Mesenchymal stem cell (in vitro differentiated cells and primary cell): ENCODE measurements at regions not wholly inside any gene's neighbourhood (a gene's known extent, or its start where the extent isn't known, plus 50 kb on each side); places are given as distances from the start of the nearest gene placed in this dataset.

ENCODE experiments used
- DNase-seq: peaks from one replicate; pipeline ENCODE4 v3.0.0-alpha.2; 2013
- H2AFZ ChIP-seq: one replicate; pipeline ENCODE4 v1.6.1; 2013; ENCODE audit warnings: low read depth, mild to moderate bottlenecking, control low read depth, inconsistent platforms, low read length, moderate library complexity
- H2AK5ac ChIP-seq: 2 replicates; pipeline ENCODE4 v1.6.1; 2013; ENCODE audit warnings: low read length, moderate library complexity, mild to moderate bottlenecking, inconsistent platforms; ENCODE audit not compliant: severe bottlenecking
- H2BK120ac ChIP-seq: one replicate; pipeline ENCODE4 v1.6.1; 2013; ENCODE audit warnings: low read depth, mild to moderate bottlenecking, inconsistent platforms, low read length, moderate library complexity
- H2BK12ac ChIP-seq, 2 experiments: one replicate each; pipeline ENCODE4 v1.6.1; 2013; ENCODE audit warnings: inconsistent platforms in 2 of 2, low read length in 2 of 2, mild to moderate bottlenecking in 2 of 2, moderate library complexity in 2 of 2, control low read depth in 1 of 2
- H2BK15ac ChIP-seq: one replicate; pipeline ENCODE4 v1.6.1; 2013; ENCODE audit warnings: mild to moderate bottlenecking, low read depth, inconsistent platforms; ENCODE audit not compliant: poor library complexity, severe bottlenecking
- H2BK5ac ChIP-seq: 2 replicates; pipeline ENCODE4 v1.6.1; 2013; ENCODE audit warnings: low read depth, mild to moderate bottlenecking, low read length, control low read depth, inconsistent platforms; ENCODE audit not compliant: poor library complexity, severe bottlenecking
- H3K14ac ChIP-seq, 2 experiments: one replicate each; pipeline ENCODE4 v1.6.1; 2013; ENCODE audit warnings: inconsistent platforms in 2 of 2, low read length in 2 of 2, control low read depth in 1 of 2, mild to moderate bottlenecking in 1 of 2, moderate library complexity in 1 of 2
- H3K18ac ChIP-seq, 2 experiments: one replicate each; pipeline ENCODE4 v1.6.1; 2013; ENCODE audit warnings: inconsistent platforms in 2 of 2, low read length in 2 of 2, control low read depth in 1 of 2, low read depth in 1 of 2, mild to moderate bottlenecking in 1 of 2
- H3K23ac ChIP-seq, 2 experiments: one replicate each; pipeline ENCODE4 v1.6.1; 2013; ENCODE audit warnings: inconsistent platforms in 2 of 2, low read length in 2 of 2, mild to moderate bottlenecking in 2 of 2, moderate library complexity in 2 of 2, control low read depth in 1 of 2
- H3K27ac ChIP-seq: 2 replicates; pipeline ENCODE4 v1.5.1; 2013; ENCODE audit warnings: mild to moderate bottlenecking, moderate library complexity, low read length, control low read depth, inconsistent platforms; ENCODE audit not compliant: poor library complexity, severe bottlenecking
- H3K27me3 ChIP-seq, 2 experiments: 2 replicates each; pipeline versions ENCODE4 v1.6.1 to v1.7.0; 2013; ENCODE audit warnings: low read length in 2 of 2, mild to moderate bottlenecking in 2 of 2, moderate library complexity in 2 of 2, control low read depth in 1 of 2, inconsistent platforms in 1 of 2; ENCODE audit not compliant: control insufficient read depth in 1 of 2, insufficient read depth in 1 of 2
- H3K36me3 ChIP-seq, 2 experiments: 2 replicates each; pipeline versions ENCODE4 v1.6.1 to v1.7.0; 2013; ENCODE audit warnings: low read length in 2 of 2, control low read depth in 1 of 2, inconsistent platforms in 1 of 2, low read depth in 1 of 2, mild to moderate bottlenecking in 1 of 2; ENCODE audit not compliant: insufficient read depth in 2 of 2, control insufficient read depth in 1 of 2
- H3K4ac ChIP-seq, 2 experiments: one replicate each; pipeline ENCODE4 v1.6.1; 2013; ENCODE audit warnings: inconsistent platforms in 2 of 2, low read length in 2 of 2, mild to moderate bottlenecking in 2 of 2, moderate library complexity in 2 of 2, control low read depth in 1 of 2, low read depth in 1 of 2
- H3K4me1 ChIP-seq: 2 replicates; pipeline ENCODE4 v1.6.1; 2013; ENCODE audit warnings: low read depth, low read length, control low read depth; ENCODE audit not compliant: control insufficient read depth, insufficient read depth
- H3K4me2 ChIP-seq: 2 replicates; pipeline ENCODE4 v1.6.1; 2013; ENCODE audit warnings: low read length, mild to moderate bottlenecking, inconsistent platforms; ENCODE audit not compliant: poor library complexity, severe bottlenecking
- H3K4me3 ChIP-seq, 2 experiments: 2 replicates each; pipeline versions ENCODE4 v1.5.1 to v1.7.0; 2013; ENCODE audit warnings: low read length in 2 of 2, mild to moderate bottlenecking in 2 of 2, control low read depth in 1 of 2, low read depth in 1 of 2; ENCODE audit not compliant: insufficient read depth in 1 of 2
- H3K79me1 ChIP-seq: replicated peaks from 2 replicates; pipeline ENCODE4 v1.6.1; 2013; ENCODE audit warnings: mild to moderate bottlenecking, control low read depth, low read length, inconsistent platforms; ENCODE audit not compliant: poor library complexity, severe bottlenecking
- H3K9ac ChIP-seq: 2 replicates; pipeline ENCODE4 v1.7.0; 2013; ENCODE audit warnings: mild to moderate bottlenecking, low read length, moderate library complexity
- H3K9me3 ChIP-seq: 2 replicates; pipeline ENCODE4 v1.7.0; 2013; ENCODE audit warnings: mild to moderate bottlenecking, low read length; ENCODE audit not compliant: control insufficient read depth
- H4K8ac ChIP-seq: one replicate; pipeline ENCODE4 v1.6.1; 2013; ENCODE audit warnings: inconsistent platforms, mild to moderate bottlenecking, low read length, moderate library complexity
- H4K91ac ChIP-seq: one replicate; pipeline ENCODE4 v1.6.1; 2013; ENCODE audit warnings: mild to moderate bottlenecking, low read length, inconsistent platforms
- WGBS: methylation state at CpG from one replicate; pipeline ENCODE4 v1.1.7; 2013; ENCODE audit warnings: mixed read lengths; 5-methylcytosine and 5-hydroxymethylcytosine counted together

DNA sequence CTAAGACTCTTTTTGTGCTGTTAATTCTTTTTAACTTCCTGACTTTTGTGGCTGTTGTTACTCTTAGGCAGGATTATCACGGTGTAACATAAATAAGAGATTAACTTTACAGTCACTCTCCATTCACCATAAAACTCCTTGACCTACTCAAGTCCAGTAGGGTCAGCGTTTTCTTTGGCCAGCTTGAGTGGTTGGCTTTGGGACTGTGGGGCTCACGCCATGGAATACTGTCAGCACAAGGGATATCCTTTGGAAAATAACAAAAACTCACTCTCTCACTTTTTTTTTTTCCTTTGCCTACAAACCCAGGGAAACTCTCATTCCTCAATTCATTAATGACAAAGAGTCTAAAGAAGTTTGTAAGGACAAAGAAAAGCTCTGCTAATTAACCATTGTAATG, 89.4 kb upstream of the TLL1 start:
- no peak overlapping the region for H4K91ac ChIP-seq
- H3K4ac ChIP-seq: no peak overlapping the region
- no peak overlapping the region for H2BK5ac ChIP-seq
- H2BK12ac ChIP-seq: no peak overlapping the region
- no peak overlapping the region for H3K4me3 ChIP-seq
- DNase-seq: no peak
- H3K4me1 ChIP-seq: no peaks in the 10 kb centered on the region
- H3K9me3 ChIP-seq: no peaks in the 10 kb centered on the region
- no peaks in the 10 kb centered on the region for H3K27me3 ChIP-seq
- no peak overlapping the region for H2BK120ac ChIP-seq
- H3K18ac ChIP-seq: no peak overlapping the region
- H2AFZ ChIP-seq: no peak overlapping the region
- no peaks in the 10 kb centered on the region for H3K36me3 ChIP-seq
- H3K23ac ChIP-seq: no peak overlapping the region
- no peak overlapping the region for H2BK15ac ChIP-seq
- H2AK5ac ChIP-seq: no peak overlapping the region
- 41% methylated on average over 3 of the region's 3 CpGs for WGBS
- H3K27ac ChIP-seq: no peak overlapping the region
- H4K8ac ChIP-seq: no peak overlapping the region
- no peaks in the 10 kb centered on the region for H3K79me1 ChIP-seq
- H3K14ac ChIP-seq: no peak overlapping the region
- no peak overlapping the region for H3K4me2 ChIP-seq
- H3K9ac ChIP-seq: no peak overlapping the region

GRCh38 chr4:165784672-165785071, 88.4 kb upstream of the TLL1 start:
- no peak overlapping the region for H2BK120ac ChIP-seq
- no peak overlapping the region for H3K23ac ChIP-seq
- H3K14ac ChIP-seq: no peak overlapping the region
- H4K91ac ChIP-seq: no peak overlapping the region
- H2BK12ac ChIP-seq: no peak overlapping the region
- no peak overlapping the region for H2AFZ ChIP-seq
- no peak for DNase-seq
- H3K27me3 ChIP-seq: no peaks in the 10 kb centered on the region
- no peak overlapping the region for H2AK5ac ChIP-seq
- no peak overlapping the region for H3K27ac ChIP-seq
- no peaks in the 10 kb centered on the region for H3K4me1 ChIP-seq
- no peak overlapping the region for H3K9ac ChIP-seq
- H3K4me3 ChIP-seq: no peak overlapping the region
- no CpG with 5 or more reads among the region's 1 CpG for WGBS
- H2BK5ac ChIP-seq: no peak overlapping the region
- H4K8ac ChIP-seq: no peak overlapping the region
- no peak overlapping the region for H3K4ac ChIP-seq
- H3K9me3 ChIP-seq: no peaks in the 10 kb centered on the region
- no peaks in the 10 kb centered on the region for H3K79me1 ChIP-seq
- no peak overlapping the region for H2BK15ac ChIP-seq
- H3K36me3 ChIP-seq: no peaks in the 10 kb centered on the region
- H3K18ac ChIP-seq: no peak overlapping the region
- no peak overlapping the region for H3K4me2 ChIP-seq

GRCh38 chr4:165785337-165785736, 87.7 kb upstream of the TLL1 start:
- Histone ChIP-seq H2AFZ (no peak overlapping the region), H3K4me2 (no peak overlapping the region), H4K91ac (no peak overlapping the region), H3K4ac (no peak overlapping the region), H2BK5ac (no peak overlapping the region), H2BK12ac (no peak overlapping the region), H3K36me3 (no peaks in the 10 kb centered on the region), H3K27ac (no peak overlapping the region), H3K79me1 (no peaks in the 10 kb centered on the region), H3K23ac (no peak overlapping the region), H2AK5ac (no peak overlapping the region), H3K27me3 (no peaks in the 10 kb centered on the region), H2BK15ac (no peak overlapping the region), H3K9ac (no peak overlapping the region), H3K4me3 (no peak overlapping the region), H3K4me1 (no peaks in the 10 kb centered on the region), H3K18ac (no peak overlapping the region), H3K14ac (no peak overlapping the region), H2BK120ac (no peak overlapping the region), H3K9me3 (no peaks in the 10 kb centered on the region), H4K8ac (no peak overlapping the region)
- no peak for DNase-seq
- WGBS: 79% methylated on average over 2 of the region's 2 CpGs

DNA sequence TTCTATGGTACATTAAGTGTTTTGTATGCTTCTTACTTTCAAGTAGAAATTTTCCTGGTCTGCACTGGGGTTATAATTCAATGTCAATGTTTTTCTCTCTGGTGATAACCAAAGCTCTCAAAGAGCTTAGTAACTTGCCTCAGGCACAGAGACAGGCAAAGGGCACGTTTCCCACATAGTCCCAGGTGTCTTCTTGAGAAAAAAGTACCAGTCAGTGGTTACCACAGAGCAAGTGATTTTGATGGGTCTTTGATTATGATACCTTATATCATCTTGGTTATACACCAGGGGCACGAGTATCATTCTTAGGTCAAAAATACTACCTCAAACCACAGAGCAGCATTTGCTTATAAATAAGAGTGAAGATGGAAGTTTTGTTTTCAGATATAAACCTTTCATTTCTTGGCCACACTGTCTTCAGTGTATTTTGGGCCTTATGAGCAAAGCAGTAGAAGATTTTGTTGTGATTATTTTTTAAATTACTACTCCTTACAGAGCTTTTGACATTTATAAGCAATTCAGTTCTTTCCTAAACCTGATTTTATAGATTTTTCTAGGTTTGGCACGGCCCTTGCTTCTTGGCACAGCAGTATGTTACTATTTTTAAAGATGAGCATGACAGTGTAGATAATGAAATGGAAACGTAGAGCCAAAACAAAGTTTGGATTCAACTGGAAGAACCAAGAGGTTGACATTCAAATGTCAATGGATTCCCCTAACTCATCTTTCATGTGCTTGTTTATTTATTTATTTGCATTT, 85.3 kb upstream of the TLL1 start:
- H2BK12ac ChIP-seq: no peak overlapping the region
- 61% methylated on average over 3 of the region's 4 CpGs for WGBS

More for the DNA sequence above, 85.3 kb upstream of the TLL1 start:
- Histone ChIP-seq H2BK15ac (no peak overlapping the region), H2BK5ac (no peak overlapping the region), H3K18ac (no peak overlapping the region), H3K27ac (no peak overlapping the region), H3K4me3 (no peak overlapping the region), H2BK120ac (no peak overlapping the region), H3K79me1 (no peaks in the 10 kb centered on the region), H4K8ac (no peak overlapping the region), H3K9ac (no peak overlapping the region), H3K9me3 (no peaks in the 10 kb centered on the region), H3K4me1 (no peaks in the 10 kb centered on the region), H3K23ac (no peak overlapping the region), H2AFZ (no peak overlapping the region), H3K36me3 (no peaks in the 10 kb centered on the region), H3K14ac (no peak overlapping the region), H4K91ac (no peak overlapping the region), H3K4ac (no peak overlapping the region), H2AK5ac (no peak overlapping the region), H3K27me3 (no peaks in the 10 kb centered on the region), H3K4me2 (no peak overlapping the region)
- DNase-seq: no peak
